ENCODE measurements at regions not wholly inside any gene's neighbourhood (a gene's known extent, or its start where the extent isn't known, plus 50 kb on each side); places are given as distances from the start of the nearest gene placed in this dataset.
"Not testable (repeated sequence)": the region's sequence is repeated elsewhere in the genome, so short reads cannot be mapped to it uniquely, and the experiment has no call there.

DNA sequence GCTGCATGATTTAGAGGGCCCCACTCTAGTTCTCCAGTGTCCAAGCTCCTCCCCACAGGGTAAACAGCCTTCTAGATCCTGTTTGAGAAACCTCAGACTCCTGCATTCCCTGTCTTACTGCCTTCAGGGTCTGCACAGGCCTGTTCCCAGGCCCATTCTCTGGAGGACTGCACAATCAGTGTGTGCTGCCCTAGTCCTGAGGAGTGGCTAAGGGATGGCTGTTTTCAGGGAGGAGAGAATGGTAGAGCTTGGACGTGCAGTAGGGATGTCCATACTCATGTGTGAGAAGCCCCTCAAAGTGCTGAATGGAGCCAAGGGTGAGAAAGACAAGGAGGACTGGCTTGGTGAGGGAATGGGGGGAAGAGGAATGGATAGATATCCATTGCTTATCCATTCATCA is 103.8 kb upstream of the CCDC90B start:
- Mint-ChIP-seq H3K36me3 (ENCODE audit: insufficient read depth, unreplicated experiment) (no peaks in the 10 kb centered on the region), H3K9me3 (ENCODE audit: low read depth, unreplicated experiment) (peaks cover 8% of the 10 kb centered on the region), H3K4me3 (ENCODE audit: low read depth, unreplicated experiment) (no peak overlapping the region), H3K27ac (ENCODE audit: unreplicated experiment) (no peak overlapping the region), H3K4me1 (ENCODE audit: low read depth, unreplicated experiment) (no peaks in the 10 kb centered on the region), H3K27me3 (ENCODE audit: unreplicated experiment) (no peaks in the 10 kb centered on the region)
- CTCF ChIA-PET = no interaction called here
- no peak for DNase-seq
- intact Hi-C loops (cut with micrococcal nuclease; ENCODE audit: unreplicated experiment) = no loop called here
- TF ChIP-seq, protein P1, sequence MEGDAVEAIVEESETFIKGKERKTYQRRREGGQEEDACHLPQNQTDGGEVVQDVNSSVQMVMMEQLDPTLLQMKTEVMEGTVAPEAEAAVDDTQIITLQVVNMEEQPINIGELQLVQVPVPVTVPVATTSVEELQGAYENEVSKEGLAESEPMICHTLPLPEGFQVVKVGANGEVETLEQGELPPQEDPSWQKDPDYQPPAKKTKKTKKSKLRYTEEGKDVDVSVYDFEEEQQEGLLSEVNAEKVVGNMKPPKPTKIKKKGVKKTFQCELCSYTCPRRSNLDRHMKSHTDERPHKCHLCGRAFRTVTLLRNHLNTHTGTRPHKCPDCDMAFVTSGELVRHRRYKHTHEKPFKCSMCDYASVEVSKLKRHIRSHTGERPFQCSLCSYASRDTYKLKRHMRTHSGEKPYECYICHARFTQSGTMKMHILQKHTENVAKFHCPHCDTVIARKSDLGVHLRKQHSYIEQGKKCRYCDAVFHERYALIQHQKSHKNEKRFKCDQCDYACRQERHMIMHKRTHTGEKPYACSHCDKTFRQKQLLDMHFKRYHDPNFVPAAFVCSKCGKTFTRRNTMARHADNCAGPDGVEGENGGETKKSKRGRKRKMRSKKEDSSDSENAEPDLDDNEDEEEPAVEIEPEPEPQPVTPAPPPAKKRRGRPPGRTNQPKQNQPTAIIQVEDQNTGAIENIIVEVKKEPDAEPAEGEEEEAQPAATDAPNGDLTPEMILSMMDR (IDR thresholded peaks at IDR 0.05; ENCODE audit: unreplicated experiment) = no peak
- BruUV-seq (replicated peaks) = no TSS peak

DNA sequence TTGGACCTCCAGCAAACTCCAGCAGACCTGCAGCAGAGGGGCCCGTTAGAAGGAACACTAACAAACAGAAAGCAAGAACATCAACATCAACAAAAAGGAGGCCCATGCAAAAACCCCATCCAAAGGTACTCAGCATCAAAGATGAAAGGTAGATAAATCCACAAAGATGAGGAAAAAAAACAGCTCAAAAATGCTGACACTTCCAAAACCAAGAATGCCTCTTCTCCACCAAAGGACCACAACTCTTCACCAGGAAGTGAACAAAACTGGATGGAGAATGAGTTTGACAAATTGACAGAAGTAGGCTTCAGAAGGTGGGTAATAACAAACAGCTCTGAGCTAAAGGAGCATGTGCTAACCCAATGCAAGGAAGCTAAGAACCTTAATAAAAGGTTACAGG is 97.7 kb upstream of the CCDC90B start:
- intact Hi-C loops (cut with micrococcal nuclease; ENCODE audit: unreplicated experiment); DNase-seq; H3K4me3 Mint-ChIP-seq (ENCODE audit: low read depth, unreplicated experiment); H3K36me3 Mint-ChIP-seq (ENCODE audit: insufficient read depth, unreplicated experiment); BruUV-seq (replicated peaks); H3K27ac Mint-ChIP-seq (ENCODE audit: unreplicated experiment); H3K27me3 Mint-ChIP-seq (ENCODE audit: unreplicated experiment); H3K4me1 Mint-ChIP-seq (ENCODE audit: low read depth, unreplicated experiment); CTCF ChIA-PET: not testable (repeated sequence)
- peaks cover 13% of the 10 kb centered on the region for H3K9me3 Mint-ChIP-seq (ENCODE audit: low read depth, unreplicated experiment)

DNA sequence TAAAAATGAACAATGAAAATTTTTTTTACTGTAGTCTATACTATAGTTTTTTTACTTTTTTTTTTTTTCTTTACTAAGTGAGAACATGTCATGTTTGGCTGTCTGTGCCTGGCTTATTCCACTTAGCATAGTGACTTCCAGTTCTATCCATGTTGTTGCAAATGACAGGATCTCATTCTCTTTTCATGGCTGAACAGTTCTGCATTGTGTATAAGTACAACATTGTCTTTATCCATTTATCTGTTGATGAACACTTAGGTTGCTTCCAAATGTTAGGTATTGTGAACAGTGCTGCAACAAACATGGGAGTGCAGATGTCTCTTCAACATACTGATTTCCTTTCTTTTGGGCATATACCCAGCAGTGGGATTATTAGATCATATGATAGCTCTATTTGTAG is 88.1 kb upstream of the CCDC90B start:
- TF ChIP-seq, protein P1 (IDR thresholded peaks at IDR 0.05; ENCODE audit: unreplicated experiment) = no peak
- Mint-ChIP-seq H3K4me1 (ENCODE audit: low read depth, unreplicated experiment) (no peaks in the 10 kb centered on the region), H3K27ac (ENCODE audit: unreplicated experiment) (no peak overlapping the region), H3K27me3 (ENCODE audit: unreplicated experiment) (no peaks in the 10 kb centered on the region), H3K36me3 (ENCODE audit: insufficient read depth, unreplicated experiment) (no peaks in the 10 kb centered on the region), H3K4me3 (ENCODE audit: low read depth, unreplicated experiment) (no peak overlapping the region), H3K9me3 (ENCODE audit: low read depth, unreplicated experiment) (no peaks in the 10 kb centered on the region)
- intact Hi-C loops (cut with micrococcal nuclease; ENCODE audit: unreplicated experiment) = no loop called here
- CTCF ChIA-PET = no interaction called here
- no peak for DNase-seq
- no TSS peak for BruUV-seq (replicated peaks)

DNA sequence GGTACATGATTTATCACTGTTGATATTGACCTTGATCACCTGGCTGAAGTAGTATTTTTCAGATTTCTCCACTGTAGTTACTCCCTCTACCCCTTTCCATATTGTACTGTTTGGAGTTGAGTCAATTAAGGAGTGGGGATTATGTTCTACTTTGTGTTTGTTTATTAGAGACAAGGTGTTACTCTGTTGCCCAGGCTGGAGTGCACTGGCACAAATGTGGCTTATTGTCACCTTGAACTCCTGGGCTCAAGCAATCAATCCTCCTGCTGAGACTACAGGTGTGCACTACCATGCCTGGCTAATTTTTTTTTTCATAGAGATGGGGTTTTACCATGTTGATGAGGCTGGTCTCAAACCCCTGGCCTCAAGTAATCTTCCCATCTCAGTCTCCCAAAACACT is 85.3 kb upstream of the CCDC90B start:
- Mint-ChIP-seq H3K27ac (ENCODE audit: unreplicated experiment) (no peak overlapping the region), H3K36me3 (ENCODE audit: insufficient read depth, unreplicated experiment) (no peaks in the 10 kb centered on the region), H3K4me3 (ENCODE audit: low read depth, unreplicated experiment) (no peak overlapping the region), H3K4me1 (ENCODE audit: low read depth, unreplicated experiment) (no peaks in the 10 kb centered on the region), H3K9me3 (ENCODE audit: low read depth, unreplicated experiment) (peaks cover 7% of the 10 kb centered on the region), H3K27me3 (ENCODE audit: unreplicated experiment) (no peaks in the 10 kb centered on the region)
- TF ChIP-seq, protein P1 (IDR thresholded peaks at IDR 0.05; ENCODE audit: unreplicated experiment) = no peak
- no peak for DNase-seq
- CTCF ChIA-PET = no interaction called here
- no TSS peak for BruUV-seq (replicated peaks)
- intact Hi-C loops (cut with micrococcal nuclease; ENCODE audit: unreplicated experiment) = no loop called here

DNA sequence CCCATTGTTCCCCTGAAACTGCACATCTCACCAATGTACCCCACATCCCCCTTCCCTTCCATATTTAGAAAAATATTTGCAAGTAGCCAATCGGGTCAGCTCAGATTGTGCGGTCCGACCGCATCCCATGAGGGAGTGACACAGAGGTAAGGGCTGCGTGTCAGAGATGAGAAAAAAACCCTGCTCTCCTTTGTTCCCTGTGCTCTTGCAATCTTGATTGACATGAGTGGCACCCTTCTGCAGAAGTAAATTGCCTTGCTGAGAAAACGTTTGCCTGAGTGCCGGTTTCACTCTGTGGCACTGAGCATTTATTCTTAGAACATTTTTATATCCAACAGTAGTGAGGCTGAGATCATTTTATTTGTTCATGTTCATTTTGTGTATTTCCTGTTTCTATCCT is 81.6 kb upstream of the CCDC90B start:
- Mint-ChIP-seq H3K36me3 (ENCODE audit: insufficient read depth, unreplicated experiment) (no peaks in the 10 kb centered on the region), H3K4me3 (ENCODE audit: low read depth, unreplicated experiment) (no peak overlapping the region), H3K27ac (ENCODE audit: unreplicated experiment) (no peak overlapping the region), H3K27me3 (ENCODE audit: unreplicated experiment) (no peaks in the 10 kb centered on the region), H3K9me3 (ENCODE audit: low read depth, unreplicated experiment) (peaks cover 7% of the 10 kb centered on the region), H3K4me1 (ENCODE audit: low read depth, unreplicated experiment) (no peaks in the 10 kb centered on the region)
- BruUV-seq (replicated peaks) = no TSS peak
- no peak for DNase-seq
- CTCF ChIA-PET = no interaction called here
- TF ChIP-seq, protein P1 (IDR thresholded peaks at IDR 0.05; ENCODE audit: unreplicated experiment) = no peak
- intact Hi-C loops (cut with micrococcal nuclease; ENCODE audit: unreplicated experiment) = no loop called here

Data from Calu3 (cell line).